H1 (cell line): ENCODE measurements at regions not wholly inside any gene's neighbourhood (a gene's known extent, or its start where the extent isn't known, plus 50 kb on each side); places are given as distances from the start of the nearest gene placed in this dataset.

Source experiments
- CEBPB ChIP-seq: IDR thresholded peaks from 2 replicates; pipeline ENCODE4 v1.6.1; 2012; ENCODE audit warnings: low read depth, low read length
- CREB1 ChIP-seq: IDR thresholded peaks from 2 replicates; pipeline ENCODE4 v1.6.1; 2012; ENCODE audit warnings: inconsistent platforms
- CTCF ChIP-seq, 3 experiments: IDR thresholded peaks; 1 replicate in 2 of 3; 2 replicates in 1 of 3; pipeline versions ENCODE4 v1.5.1 to v1.6.1; 2011; ENCODE audit warnings: low read length in 3 of 3, mild to moderate bottlenecking in 3 of 3, inconsistent platforms in 2 of 3, low read depth in 1 of 3, moderate library complexity in 1 of 3; ENCODE audit not compliant: insufficient read depth in 1 of 3; ENCODE audit errors: control extremely low read depth in 1 of 3
- EP300 ChIP-seq, 2 experiments: IDR thresholded peaks; 1 replicate in 1 of 2; 2 replicates in 1 of 2; pipeline ENCODE4 v1.6.1; 2011 to 2012; ENCODE audit warnings: low read depth in 2 of 2, low read length in 2 of 2, mild to moderate bottlenecking in 2 of 2, borderline replicate concordance in 1 of 2, inconsistent platforms in 1 of 2, moderate library complexity in 1 of 2
- EZH2 ChIP-seq: fragments of 200-600 bp; sonication (generic); IDR thresholded peaks from 2 replicates; pipeline ENCODE4 v1.7.1; 2012; ENCODE audit warnings: low read depth, mild to moderate bottlenecking, moderate library complexity, low read length, inconsistent platforms; ENCODE audit not compliant: severe bottlenecking
- GABPA ChIP-seq: IDR thresholded peaks from 2 replicates; pipeline ENCODE4 v1.6.1; 2011; ENCODE audit warnings: mild to moderate bottlenecking, low read length, moderate library complexity, borderline replicate concordance; ENCODE audit not compliant: insufficient read depth
- MAX ChIP-seq: IDR thresholded peaks from 2 replicates; pipeline ENCODE4 v1.6.1; 2012; ENCODE audit warnings: inconsistent platforms
- POLR2A ChIP-seq, 2 experiments: IDR thresholded peaks; 1 replicate in 1 of 2; 2 replicates in 1 of 2; pipeline ENCODE4 v1.6.1; 2011; ENCODE audit warnings: low read depth in 2 of 2, low read length in 2 of 2, mild to moderate bottlenecking in 2 of 2; ENCODE audit errors: control extremely low read depth in 1 of 2
- POLR2AphosphoS5 ChIP-seq: IDR thresholded peaks from 2 replicates; pipeline ENCODE4 v1.6.1; 2011; ENCODE audit warnings: low read depth, low read length
- RXRA ChIP-seq: IDR thresholded peaks from 2 replicates; pipeline ENCODE4 v1.6.1; 2011; ENCODE audit warnings: low read depth, mild to moderate bottlenecking, low read length, moderate library complexity; ENCODE audit not compliant: insufficient read depth
- SIRT6 ChIP-seq: IDR thresholded peaks from one replicate; pipeline ENCODE4 v1.7.1; 2012; ENCODE audit warnings: low read length, inconsistent platforms
- SP2 ChIP-seq: IDR thresholded peaks from 2 replicates; pipeline ENCODE4 v1.6.1; 2012; ENCODE audit warnings: mild to moderate bottlenecking, low read length, inconsistent platforms
- TEAD4 ChIP-seq: IDR thresholded peaks from 2 replicates; pipeline ENCODE4 v1.6.1; 2012; ENCODE audit warnings: low read depth, low read length, inconsistent platforms, mixed read lengths
- USF2 ChIP-seq: IDR thresholded peaks from 2 replicates; pipeline ENCODE4 v1.6.1; 2011; ENCODE audit warnings: low read length, improper control_type of control experiment

GRCh38 chr5:117060099-117060498 is 485.5 kb upstream of the SEMA6A start:
- TF ChIP-seq CTCF (IDR thresholded peaks at IDR 0.05; ENCODE audit: control extremely low read depth in 1 of 3, insufficient read depth in 1 of 3, low read depth in 1 of 3, low read length in 3 of 3) = no peak
- TF ChIP-seq RXRA = no peak
- TF ChIP-seq GABPA = no peak
- no peak for TF ChIP-seq MAX
- no peak for TF ChIP-seq USF2
- TF ChIP-seq CEBPB = no peak
- no peak for TF ChIP-seq EZH2
- no peak for TF ChIP-seq POLR2AphosphoS5
- no peak for TF ChIP-seq EP300 (IDR thresholded peaks at IDR 0.05; ENCODE audit: borderline replicate concordance in 1 of 2, low read depth in 2 of 2, low read length in 2 of 2)
- TF ChIP-seq POLR2A (IDR thresholded peaks at IDR 0.05; ENCODE audit: control extremely low read depth in 1 of 2, low read depth in 2 of 2, low read length in 2 of 2) = no peak
- no peak for TF ChIP-seq TEAD4
- TF ChIP-seq SP2 = no peak
- TF ChIP-seq CREB1 = no peak
- TF ChIP-seq SIRT6 = no peak
